ENCODE measurements at regions not wholly inside any gene's neighbourhood (a gene's known extent, or its start where the extent isn't known, plus 50 kb on each side); places are given as distances from the start of the nearest gene placed in this dataset.

DNA sequence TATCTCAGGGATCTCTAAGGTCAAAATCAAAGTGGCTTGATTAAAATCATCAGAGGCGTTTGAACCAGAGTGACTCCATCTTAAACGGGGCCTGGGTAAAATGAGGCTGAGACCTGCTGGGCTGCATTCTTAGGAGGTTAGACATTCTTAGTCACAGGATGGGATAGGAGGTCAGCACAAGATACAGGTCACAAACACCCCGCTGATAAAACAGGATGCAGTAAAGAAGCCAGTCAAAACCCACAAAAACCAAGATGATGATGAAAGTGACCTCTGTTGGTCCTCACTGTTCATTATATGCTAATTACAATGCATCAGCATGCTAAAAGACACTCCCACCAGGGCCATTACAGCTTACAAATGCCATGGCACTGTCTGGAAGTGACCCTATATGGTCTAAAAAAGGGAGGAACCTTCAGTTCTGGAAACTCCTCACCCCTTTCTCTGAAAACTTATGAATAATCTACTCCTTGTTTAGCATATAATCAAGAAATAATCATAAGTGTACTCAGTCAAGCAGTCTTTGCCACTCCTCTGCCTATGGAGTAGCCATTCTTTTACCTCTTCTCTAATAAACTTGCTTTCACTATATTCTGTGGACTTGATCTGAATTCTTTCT lies 143.3 kb upstream of the SLCO3A1 start:
- H3K36me3 ChIP-seq: no peaks in the 10 kb centered on the region
- DNase-seq (ENCODE audit: low spot score): no peak
- H3K9me3 ChIP-seq: no peaks in the 10 kb centered on the region
- no peak for TF ChIP-seq CTCF (IDR thresholded peaks at IDR 0.05)
- H3K27ac ChIP-seq: no peak overlapping the region
- H3K27me3 ChIP-seq: no peaks in the 10 kb centered on the region
- H3K4me1 ChIP-seq: peaks cover 0 to 9% of the 10 kb centered on the region in 2 donors
- no peak overlapping the region for H3K4me3 ChIP-seq

GRCh38 chr15:91711384-91712033 lies 142.0 kb upstream of the SLCO3A1 start:
- Histone ChIP-seq H3K36me3 (no peaks in the 10 kb centered on the region), H3K4me1 (no peaks in the 10 kb centered on the region), H3K4me3 (no peak overlapping the region), H3K27me3 (no peaks in the 10 kb centered on the region), H3K9me3 (no peaks in the 10 kb centered on the region), H3K27ac (no peak overlapping the region)
- DNase-seq (ENCODE audit: low spot score): no peak
- TF ChIP-seq CTCF (IDR thresholded peaks at IDR 0.05): no peak

DNA sequence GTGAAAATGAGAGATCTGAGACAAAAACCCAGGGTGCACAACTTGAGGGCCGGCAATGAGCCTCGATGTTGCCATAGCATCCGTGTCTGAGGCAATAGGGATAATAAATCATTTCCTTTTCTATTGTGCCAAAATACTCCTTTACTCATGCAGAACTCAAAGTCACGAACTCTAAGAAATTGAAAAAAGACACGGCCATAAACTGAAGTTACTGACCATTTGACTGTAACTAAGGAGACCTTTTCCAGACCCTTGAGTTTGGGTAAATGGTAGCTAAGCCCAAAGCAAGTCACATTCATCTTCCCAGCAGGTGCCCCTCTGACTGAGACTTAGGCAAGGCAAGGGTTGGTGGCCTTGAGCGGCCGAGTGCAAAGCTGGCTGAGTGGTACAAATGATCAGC lies 141.2 kb upstream of the SLCO3A1 start:
- TF ChIP-seq CTCF (IDR thresholded peaks at IDR 0.05): no peak
- DNase-seq (ENCODE audit: low spot score): no peak

GRCh38 chr15:91716536-91716935 lies 137.0 kb upstream of the SLCO3A1 start:
- H3K4me1 ChIP-seq: no peaks in the 10 kb centered on the region

More for the DNA sequence above, 141.2 kb upstream of the SLCO3A1 start:
- H3K27me3 ChIP-seq: no peaks in the 10 kb centered on the region
- no peaks in the 10 kb centered on the region for H3K9me3 ChIP-seq
- H3K4me3 ChIP-seq: no peak overlapping the region
- H3K36me3 ChIP-seq: no peaks in the 10 kb centered on the region
- no peaks in the 10 kb centered on the region for H3K4me1 ChIP-seq
- no peak overlapping the region for H3K27ac ChIP-seq

DNA sequence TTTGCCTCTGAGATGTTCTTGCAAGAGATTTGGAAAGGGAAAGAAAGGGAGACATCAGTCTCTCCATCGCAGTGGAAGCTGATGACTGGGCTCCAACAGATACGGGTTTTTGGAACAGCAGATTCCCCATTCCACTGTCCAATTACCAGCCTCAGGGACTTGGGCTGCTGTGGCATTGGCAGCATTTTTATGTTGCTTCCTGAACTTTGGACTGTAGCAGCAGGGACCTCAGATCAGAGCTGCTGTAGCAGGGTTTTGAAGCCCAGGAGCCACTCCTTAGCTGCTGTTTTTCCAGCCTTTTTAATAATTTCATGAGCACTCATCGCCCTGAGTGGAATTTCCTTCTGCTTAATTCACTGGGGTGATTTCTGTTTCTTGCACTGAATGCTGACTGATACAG lies 135.7 kb upstream of the SLCO3A1 start:
- Histone ChIP-seq H3K4me3 (no peak overlapping the region), H3K27me3 (no peaks in the 10 kb centered on the region), H3K9me3 (no peaks in the 10 kb centered on the region), H3K36me3 (no peaks in the 10 kb centered on the region), H3K27ac (no peak overlapping the region), H3K4me1 (no peaks in the 10 kb centered on the region)
- DNase-seq (ENCODE audit: low spot score): no peak
- no peak for TF ChIP-seq CTCF (IDR thresholded peaks at IDR 0.05)

More at GRCh38 chr15:91716536-91716935, 137.0 kb upstream of the SLCO3A1 start:
- no peaks in the 10 kb centered on the region for H3K9me3 ChIP-seq
- no peaks in the 10 kb centered on the region for H3K27me3 ChIP-seq
- H3K27ac ChIP-seq: no peak overlapping the region
- DNase-seq (ENCODE audit: low spot score): no peak
- H3K36me3 ChIP-seq: no peaks in the 10 kb centered on the region
- H3K4me3 ChIP-seq: no peak overlapping the region
- no peak for TF ChIP-seq CTCF (IDR thresholded peaks at IDR 0.05)

DNA sequence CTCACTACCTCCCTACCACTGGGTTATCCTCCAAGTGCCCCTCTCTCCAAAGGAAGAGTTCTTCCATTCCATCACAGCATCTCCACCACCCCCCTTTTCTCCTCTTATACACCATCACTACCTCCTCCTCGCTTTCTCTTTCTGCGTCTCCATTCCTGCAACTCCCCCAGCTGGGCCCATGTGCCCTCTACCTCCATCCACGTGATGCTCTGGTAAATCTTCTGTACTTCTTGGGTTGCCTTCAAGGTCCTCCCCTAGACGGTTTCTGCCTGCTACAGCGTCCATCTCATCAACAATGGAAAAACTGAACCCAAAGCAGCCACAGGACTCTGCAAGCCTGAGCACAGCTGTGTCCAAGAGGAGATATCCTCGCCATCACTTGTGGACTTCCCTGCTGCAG lies 129.5 kb upstream of the SLCO3A1 start:
- no peaks in the 10 kb centered on the region for H3K36me3 ChIP-seq
- no peaks in the 10 kb centered on the region for H3K9me3 ChIP-seq
- no peak overlapping the region for H3K4me3 ChIP-seq
- H3K4me1 ChIP-seq: no peaks in the 10 kb centered on the region
- H3K27ac ChIP-seq: no peak overlapping the region
- no peak for DNase-seq (ENCODE audit: low spot score)
- TF ChIP-seq CTCF (IDR thresholded peaks at IDR 0.05): no peak
- no peaks in the 10 kb centered on the region for H3K27me3 ChIP-seq
